Heart right ventricle (tissue), 16 donors: ENCODE measurements at regions not wholly inside any gene's neighbourhood (a gene's known extent, or its start where the extent isn't known, plus 50 kb on each side); places are given as distances from the start of the nearest gene placed in this dataset.

Experiments
- ATAC-seq, 8 donors: fragments of 200-7000 bp; cut with Tn5 transposase; one replicate each; pipeline ENCODE4 v1.9.1; 2020; ENCODE audit warnings: mild to moderate bottlenecking in 8 of 8, moderate library complexity in 8 of 8, moderate number of reproducible peaks in 1 of 8
- DNase-seq, 2 donors: peaks; one replicate each; pipeline ENCODE4 v3.0.0-alpha.2; 2020
- H3K27ac ChIP-seq, 10 donors: fragments of 200-600 bp; sonication (generic) in 2 of 10; one replicate each; pipeline versions ENCODE4 v1.5.0 to v1.8.0; 2020 to 2022; ENCODE audit warnings: mild to moderate bottlenecking in 3 of 10
- H3K27me3 ChIP-seq, 7 donors: fragments of 200-600 bp; one replicate each; pipeline ENCODE4 v1.8.0; 2021 to 2022; ENCODE audit warnings: mild to moderate bottlenecking in 2 of 7
- H3K36me3 ChIP-seq, 9 donors: fragments of 200-600 bp; sonication (generic) in 1 of 9; one replicate each; pipeline versions ENCODE4 v1.5.0 to v1.8.0; 2020 to 2022; ENCODE audit warnings: mild to moderate bottlenecking in 2 of 9
- H3K4me1 ChIP-seq, 9 donors: fragments of 200-600 bp; sonication (generic) in 1 of 9; one replicate each; pipeline versions ENCODE4 v1.5.0 to v1.8.0; 2020 to 2022; ENCODE audit warnings: mild to moderate bottlenecking in 4 of 9
- H3K4me3 ChIP-seq, 10 donors: fragments of 200-600 bp; sonication (generic) in 2 of 10; one replicate each; pipeline versions ENCODE4 v1.5.0 to v1.8.0; 2020 to 2022; ENCODE audit warnings: mild to moderate bottlenecking in 7 of 10, moderate library complexity in 2 of 10
- H3K9me3 ChIP-seq, 11 donors: fragments of 200-600 bp in 10 of 11; sonication (generic) in 2 of 11; one replicate each; pipeline versions ENCODE4 v1.5.0 to v1.8.0; 2013 to 2022; ENCODE audit warnings: mild to moderate bottlenecking in 2 of 11, control low read depth in 1 of 11, moderate library complexity in 1 of 11
- CTCF ChIP-seq, 9 donors: fragments of 200-600 bp; sonication (generic) in 2 of 9; IDR thresholded peaks; one replicate each; pipeline versions ENCODE4 v1.5.0 to v1.8.0; 2021 to 2022; ENCODE audit warnings: antibody characterized with exemption in 9 of 9, mild to moderate bottlenecking in 5 of 9, moderate library complexity in 1 of 9
- WGBS, 2 donors: extraction: QIAGEN DNeasy Blood & Tissue Kit; methylation state at CpG; one replicate each; pipeline ENCODE4 v1.1.7; 2013; ENCODE audit warnings: inconsistent platforms in 1 of 2; 5-methylcytosine and 5-hydroxymethylcytosine counted together
- intact Hi-C, 10 donors: fragments of 100-400 bp; cut with DNase I; formaldehyde crosslinking; loops; one replicate each; pipeline versions ENCODE4 v1.11.1 to v1.14.2; 2022
- donor health status: Arrhythmogenic right ventricular cardiomyopathy.
- donor health status: ischemic (EF 13 %, LVEDD 7.1; RV severe dilation, severe dysfunction).
- donor health status: healthy with polysubstance abuse.
- donor health status: DM: no; HTN: yes; CAD: no.
- donor health status: DM: no; HTN: no; CAD: no.
- donor health status: ischemic (EF 25% LVEDD 6.9; RV normal size, moderate dysfunction).
- donor health status: ischemic (EF 25% LVEDD 5.7; RV mildly dilated, moderate dysfunction).
- donor health status: healthy.
- donor health status: DM: yes; HTN: yes; CAD: no.
- donor health status: Ischemic cardiomyopathy.
- donor health status: ischemic (EF 35%, LVEDD 5.7; RV mildly dilated, moderate dysfunction).
- donor health status: nonischemic (EF 11% LVEDD 7.7; RV severe dilation, severe dysfunction).
- donor health status: DM: yes; HTN: yes; CAD: no.
- donor health status: PGD.
- donor health status: ischemic (EF 29% LVEDD 5.4; RV normal size, mild dysfunction).
- donor health status: nonischemic (EF 23%, LVEDD 6.1; RV moderate dilation, normal function).

GRCh38 chr5:175001311-175001710, 276.9 kb downstream of the MSX2 start:
- intact Hi-C loops = no loop called here
- ATAC-seq (no peak), DNase-seq (no peak)
- Histone ChIP-seq H3K4me3 (no peak overlapping the region), H3K27me3 (peaks cover 0 to 27% (median 13%) of the 10 kb centered on the region in 7 donors), H3K9me3 (peaks cover 0 to 21% (median 0%) of the 10 kb centered on the region in 11 donors), H3K4me1 (no peaks in the 10 kb centered on the region), H3K27ac (no peak overlapping the region), H3K36me3 (no peaks in the 10 kb centered on the region)
- TF ChIP-seq CTCF (IDR thresholded peaks at IDR 0.05) = no peak
- 25 to 85% methylated on average over 2 of the region's 2 CpGs for WGBS, 2 donors

- no peak for ATAC-seq
- no peaks in the 10 kb centered on the region for H3K4me1 ChIP-seq
- intact Hi-C loops = no loop called here
- WGBS, 2 donors = 17 to 24% methylated on average over 8 of the region's 8 CpGs
- H3K9me3 ChIP-seq = peaks cover 0 to 21% (median 0%) of the 10 kb centered on the region in 11 donors
- no peaks in the 10 kb centered on the region for H3K36me3 ChIP-seq
- H3K27ac ChIP-seq = no peak overlapping the region
- no peak for TF ChIP-seq CTCF (IDR thresholded peaks at IDR 0.05)
- peaks cover 0 to 32% (median 14%) of the 10 kb centered on the region in 7 donors for H3K27me3 ChIP-seq
- DNase-seq = no peak
- no peak overlapping the region for H3K4me3 ChIP-seq
Observed at GRCh38 chr5:174999581-174999980, 275.2 kb downstream of the MSX2 start.

GRCh38 chr5:174998131-174998730, 273.8 kb downstream of the MSX2 start:
- no peak for TF ChIP-seq CTCF (IDR thresholded peaks at IDR 0.05)
- Histone ChIP-seq H3K27ac (no peak overlapping the region), H3K27me3 (peaks cover 0 to 39% (median 16%) of the 10 kb centered on the region in 7 donors), H3K4me3 (no peak overlapping the region), H3K36me3 (no peaks in the 10 kb centered on the region), H3K9me3 (peaks cover 0 to 21% (median 0%) of the 10 kb centered on the region in 11 donors), H3K4me1 (no peaks in the 10 kb centered on the region)
- intact Hi-C loops = no loop called here
- DNase-seq (no peak), ATAC-seq (no peak)
- 75 to 85% methylated on average over 5 of the region's 5 CpGs for WGBS, 2 donors

GRCh38 chr5:174997688-174998087, 273.3 kb downstream of the MSX2 start:
- H3K9me3 ChIP-seq = peaks cover 0 to 21% (median 0%) of the 10 kb centered on the region in 11 donors
- intact Hi-C loops = no loop called here
- no peak overlapping the region for H3K27ac ChIP-seq
- no peak overlapping the region for H3K4me3 ChIP-seq
- ATAC-seq (no peak), DNase-seq (no peak)
- no peaks in the 10 kb centered on the region for H3K4me1 ChIP-seq
- H3K27me3 ChIP-seq = peaks cover 0 to 43% (median 20%) of the 10 kb centered on the region in 7 donors
- WGBS, 2 donors = 0 to 58% methylated on average over 1 of the region's 1 CpG
- no peaks in the 10 kb centered on the region for H3K36me3 ChIP-seq
- TF ChIP-seq CTCF (IDR thresholded peaks at IDR 0.05) = no peak
